PFSK-1 (cell line): ENCODE measurements at regions not wholly inside any gene's neighbourhood (a gene's known extent, or its start where the extent isn't known, plus 50 kb on each side); places are given as distances from the start of the nearest gene placed in this dataset.

ENCODE experiments used
- POLR2AphosphoS5 ChIP-seq: IDR thresholded peaks from 2 replicates; pipeline ENCODE4 v1.6.1; 2012; ENCODE audit warnings: low read depth, mild to moderate bottlenecking, control low read depth, low read length, moderate library complexity
- TAF1 ChIP-seq: IDR thresholded peaks from 2 replicates; pipeline ENCODE4 v1.6.1; 2012; ENCODE audit warnings: low read length, control low read depth, borderline replicate concordance; ENCODE audit not compliant: insufficient read depth
- TF ChIP-seq, protein P1 (sequence below), 2 experiments: IDR thresholded peaks; 2 replicates each; pipeline versions ENCODE4 v1.6.1 to v1.8.0; 2011 to 2012; ENCODE audit warnings: low read depth in 2 of 2, low read length in 2 of 2, control low read depth in 1 of 2, inconsistent platforms in 1 of 2, mild to moderate bottlenecking in 1 of 2, moderate library complexity in 1 of 2; ENCODE audit not compliant: insufficient read depth in 1 of 2

DNA sequence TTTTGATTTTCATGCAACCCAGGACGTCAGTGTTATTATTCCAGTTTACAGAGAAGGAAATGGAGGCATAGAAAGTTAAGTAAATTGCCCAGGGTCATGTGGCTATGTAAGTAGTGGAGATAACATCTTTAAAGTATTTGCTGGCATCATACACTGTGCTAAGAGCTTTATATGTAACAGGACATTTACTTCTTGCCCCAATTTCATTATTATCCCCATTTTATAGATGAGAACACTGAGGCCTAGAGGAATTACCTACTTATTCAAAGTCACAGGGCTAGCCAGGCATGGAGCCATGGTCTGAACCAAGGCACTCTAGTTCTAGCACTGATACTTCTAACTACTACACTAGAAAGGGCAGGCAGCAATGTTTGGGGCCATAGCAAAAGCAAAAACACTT is 107.3 kb upstream of the ANKRD28 start:
- TF ChIP-seq, protein P1, sequence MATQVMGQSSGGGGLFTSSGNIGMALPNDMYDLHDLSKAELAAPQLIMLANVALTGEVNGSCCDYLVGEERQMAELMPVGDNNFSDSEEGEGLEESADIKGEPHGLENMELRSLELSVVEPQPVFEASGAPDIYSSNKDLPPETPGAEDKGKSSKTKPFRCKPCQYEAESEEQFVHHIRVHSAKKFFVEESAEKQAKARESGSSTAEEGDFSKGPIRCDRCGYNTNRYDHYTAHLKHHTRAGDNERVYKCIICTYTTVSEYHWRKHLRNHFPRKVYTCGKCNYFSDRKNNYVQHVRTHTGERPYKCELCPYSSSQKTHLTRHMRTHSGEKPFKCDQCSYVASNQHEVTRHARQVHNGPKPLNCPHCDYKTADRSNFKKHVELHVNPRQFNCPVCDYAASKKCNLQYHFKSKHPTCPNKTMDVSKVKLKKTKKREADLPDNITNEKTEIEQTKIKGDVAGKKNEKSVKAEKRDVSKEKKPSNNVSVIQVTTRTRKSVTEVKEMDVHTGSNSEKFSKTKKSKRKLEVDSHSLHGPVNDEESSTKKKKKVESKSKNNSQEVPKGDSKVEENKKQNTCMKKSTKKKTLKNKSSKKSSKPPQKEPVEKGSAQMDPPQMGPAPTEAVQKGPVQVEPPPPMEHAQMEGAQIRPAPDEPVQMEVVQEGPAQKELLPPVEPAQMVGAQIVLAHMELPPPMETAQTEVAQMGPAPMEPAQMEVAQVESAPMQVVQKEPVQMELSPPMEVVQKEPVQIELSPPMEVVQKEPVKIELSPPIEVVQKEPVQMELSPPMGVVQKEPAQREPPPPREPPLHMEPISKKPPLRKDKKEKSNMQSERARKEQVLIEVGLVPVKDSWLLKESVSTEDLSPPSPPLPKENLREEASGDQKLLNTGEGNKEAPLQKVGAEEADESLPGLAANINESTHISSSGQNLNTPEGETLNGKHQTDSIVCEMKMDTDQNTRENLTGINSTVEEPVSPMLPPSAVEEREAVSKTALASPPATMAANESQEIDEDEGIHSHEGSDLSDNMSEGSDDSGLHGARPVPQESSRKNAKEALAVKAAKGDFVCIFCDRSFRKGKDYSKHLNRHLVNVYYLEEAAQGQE (IDR thresholded peaks at IDR 0.05; ENCODE audit: insufficient read depth in 1 of 2, low read depth in 2 of 2, low read length in 2 of 2): no peak
- TF ChIP-seq TAF1 (no peak), POLR2AphosphoS5 (no peak)
